DMS114 treated with DMSO at 0.1 percent for 48 hours (cell line): ENCODE measurements at regions not wholly inside any gene's neighbourhood (a gene's known extent, or its start where the extent isn't known, plus 50 kb on each side); places are given as distances from the start of the nearest gene placed in this dataset.

Source experiments
- DNase-seq: peaks from one replicate; lab custom pipeline; 2025; ENCODE audit not compliant: unreplicated experiment; lab: John Stamatoyannopoulos, UW

DNA sequence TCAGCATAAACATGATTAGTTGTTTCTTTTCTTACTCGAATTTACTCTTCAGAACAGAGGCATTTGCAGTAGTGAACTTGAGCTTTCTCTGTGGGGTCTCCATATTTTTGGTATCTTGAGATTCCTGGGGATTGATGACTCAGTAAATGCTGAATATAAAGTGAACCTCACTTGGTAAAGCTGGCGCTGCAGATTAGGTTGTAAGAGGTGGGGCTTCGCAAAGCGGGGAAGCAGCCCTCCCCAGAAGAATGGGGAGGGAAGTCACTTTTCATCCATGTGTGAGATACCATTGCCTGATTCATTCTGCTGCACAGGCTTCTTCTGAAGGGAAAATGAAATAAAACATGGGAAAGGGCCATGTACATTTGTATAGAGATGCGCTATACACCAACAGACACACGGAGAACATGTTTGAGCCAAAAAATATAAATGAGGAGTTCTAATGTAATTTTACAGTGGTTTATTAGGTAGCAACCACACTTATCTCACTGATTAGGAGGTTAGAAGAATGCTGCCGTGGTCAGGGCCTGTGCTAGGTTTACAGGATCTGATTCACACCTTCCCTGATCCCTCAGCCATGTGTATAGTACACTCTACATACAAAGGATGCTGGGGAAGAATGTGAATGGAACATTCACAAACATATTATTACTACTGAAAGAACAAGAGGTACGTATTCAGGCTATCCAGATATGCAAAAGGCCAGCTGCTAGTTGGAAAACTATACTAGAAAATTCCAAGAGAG, 63.5 kb downstream of the DNTTIP2 start:
- no peak for DNase-seq

DNA sequence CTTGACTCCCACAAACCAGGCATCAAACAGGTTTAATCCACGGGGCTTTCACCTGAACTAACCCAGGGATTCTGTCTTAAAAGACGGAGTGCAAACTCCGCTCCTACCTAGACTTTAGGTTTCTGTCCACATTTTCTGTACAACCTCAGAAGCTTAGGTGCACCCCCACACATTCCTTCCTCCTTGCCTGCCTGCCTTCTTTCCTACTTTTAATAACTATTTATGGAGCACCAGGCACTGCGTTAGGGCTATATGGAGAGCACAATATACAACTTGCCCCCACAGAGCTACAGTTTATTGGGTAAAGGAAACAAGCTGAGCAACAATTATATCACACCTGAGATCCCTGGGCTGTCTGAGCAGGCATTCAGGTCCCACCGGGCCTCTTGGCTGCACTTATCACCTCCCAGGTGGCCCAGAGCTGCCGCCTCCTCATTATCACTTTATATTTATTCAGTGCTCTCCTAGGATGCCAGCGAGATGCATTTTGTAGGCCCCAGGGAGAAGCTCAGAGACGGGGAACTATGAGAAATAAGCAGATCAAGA, 64.1 kb downstream of the DNTTIP2 start:
- DNase-seq: no peak

DNA sequence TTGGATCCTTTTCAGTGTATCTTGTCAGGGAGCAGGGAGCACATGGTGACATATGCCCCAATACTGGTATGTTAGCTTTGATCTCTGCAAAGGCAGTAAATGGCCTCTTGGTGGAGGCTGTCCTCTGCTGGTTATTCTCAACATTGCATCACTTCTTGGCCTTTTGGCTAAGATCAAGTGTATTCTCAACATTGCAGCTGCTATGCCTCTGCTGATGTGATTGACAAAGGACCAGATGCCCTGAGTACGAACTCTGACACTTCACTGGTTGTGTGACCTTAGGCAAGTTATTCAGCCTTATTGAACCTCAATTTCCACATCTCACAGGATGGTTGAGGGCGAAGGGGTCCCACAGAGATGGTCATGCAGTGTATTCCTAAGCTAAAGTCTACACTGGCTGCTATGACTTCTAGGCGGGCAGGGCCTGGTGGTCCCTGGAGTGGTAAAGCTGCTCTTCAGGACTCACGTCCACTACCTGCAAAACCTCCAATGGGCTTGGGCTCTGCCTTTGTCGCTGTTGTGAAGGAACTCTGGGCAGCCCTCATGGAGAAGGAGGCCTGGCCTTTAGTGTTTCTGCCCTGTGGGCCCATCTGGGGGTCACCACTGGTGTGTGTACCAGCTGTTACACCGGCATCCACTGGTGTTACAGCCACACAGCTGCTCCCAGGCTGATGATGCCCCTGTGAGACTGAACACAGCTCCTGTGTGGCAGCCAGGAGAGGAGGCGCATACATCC, 64.8 kb downstream of the DNTTIP2 start:
- peak; percentile 62 for DNase-seq

DNA sequence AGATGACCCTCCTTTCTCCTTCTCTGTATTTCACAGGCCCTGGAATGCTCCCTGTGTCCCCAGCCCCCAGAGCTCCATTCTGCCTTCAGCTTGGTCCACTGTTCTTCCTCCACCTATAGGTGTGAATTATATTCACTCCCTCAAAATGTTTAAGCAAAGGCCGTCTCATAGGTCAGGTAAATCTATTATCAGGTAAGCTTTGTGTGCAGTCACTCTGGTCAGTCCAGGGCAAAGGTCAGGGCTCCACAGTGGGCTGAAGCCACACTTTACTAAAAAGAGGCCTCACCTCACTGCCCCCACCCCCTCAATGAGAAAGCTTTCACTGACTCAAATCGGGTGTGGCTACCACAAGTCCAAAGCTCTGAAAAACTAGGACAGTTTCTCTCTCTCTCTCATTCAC, 65.9 kb downstream of the DNTTIP2 start:
- no peak for DNase-seq

DNA sequence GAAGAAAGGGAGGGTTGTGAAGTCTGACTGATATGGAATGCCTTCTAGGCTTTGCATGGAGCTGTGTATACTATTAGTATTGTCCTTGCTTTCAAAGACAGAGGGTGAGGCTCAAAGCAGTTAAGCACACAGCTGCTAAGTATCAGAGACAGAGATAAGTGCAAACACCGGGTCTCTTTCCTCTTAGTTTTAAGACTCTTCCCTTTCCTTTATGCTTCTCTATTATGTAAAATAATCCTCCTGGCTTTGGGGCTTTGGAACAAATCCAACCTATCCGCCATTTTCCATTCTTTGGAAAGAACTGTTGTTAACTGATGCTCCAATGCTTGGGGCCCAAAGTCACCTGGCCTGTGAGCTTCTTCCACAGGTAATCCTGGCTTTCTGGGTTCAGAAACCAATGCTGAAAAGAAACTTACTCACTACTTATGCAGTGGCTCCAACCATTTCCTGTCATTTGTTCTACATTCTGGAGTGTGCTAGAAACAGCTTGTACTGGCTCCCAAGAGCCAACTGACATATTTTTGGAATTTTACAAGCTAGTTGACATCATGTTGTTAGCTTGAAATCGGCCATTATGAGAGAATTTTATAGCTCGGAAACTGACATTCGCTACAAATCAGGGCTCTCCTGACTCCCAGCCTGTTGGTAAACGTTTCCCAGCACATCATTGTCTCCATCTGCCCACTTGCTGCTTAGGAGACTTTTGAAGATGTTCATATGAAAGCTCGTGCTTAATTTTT, 67.5 kb downstream of the DNTTIP2 start:
- no peak for DNase-seq

DNA sequence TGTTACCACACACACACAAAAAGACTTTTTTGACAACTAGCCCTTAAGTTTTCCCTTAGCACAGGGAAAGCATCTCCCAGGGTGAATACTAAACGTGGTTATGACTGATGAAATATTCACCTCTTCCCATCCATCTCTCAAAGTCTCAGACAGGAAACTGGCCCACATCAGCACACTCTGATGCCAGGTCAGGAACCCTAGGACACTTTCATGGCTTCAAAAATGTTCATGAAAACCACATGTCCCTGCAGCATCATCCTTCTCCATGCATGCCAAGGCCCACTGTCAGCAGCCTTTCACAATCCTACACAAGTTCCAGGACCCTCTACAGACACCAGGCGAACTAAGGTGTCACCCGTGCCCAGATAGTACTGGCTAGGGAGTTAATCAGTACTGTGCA, 68.7 kb downstream of the DNTTIP2 start:
- no peak for DNase-seq

DNA sequence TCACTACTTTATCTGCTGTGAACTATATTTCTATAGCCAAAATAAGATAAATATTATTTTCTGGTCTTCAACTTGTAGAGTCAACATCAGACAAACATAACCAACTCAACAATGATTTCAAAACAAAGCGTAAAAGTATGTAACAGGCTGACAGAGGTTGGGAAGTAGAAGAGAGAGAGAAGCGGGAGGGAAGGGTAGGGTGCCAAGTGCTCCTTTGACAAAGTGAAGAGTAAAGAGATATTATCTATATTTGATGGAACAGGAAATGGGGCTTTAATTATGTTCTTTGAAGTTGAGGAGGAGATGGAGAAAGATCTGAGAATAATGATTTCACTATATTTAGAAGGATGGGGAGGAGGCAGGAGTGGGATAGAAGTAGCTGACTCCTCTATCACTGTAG, 70.1 kb downstream of the DNTTIP2 start:
- DNase-seq: no peak

DNA sequence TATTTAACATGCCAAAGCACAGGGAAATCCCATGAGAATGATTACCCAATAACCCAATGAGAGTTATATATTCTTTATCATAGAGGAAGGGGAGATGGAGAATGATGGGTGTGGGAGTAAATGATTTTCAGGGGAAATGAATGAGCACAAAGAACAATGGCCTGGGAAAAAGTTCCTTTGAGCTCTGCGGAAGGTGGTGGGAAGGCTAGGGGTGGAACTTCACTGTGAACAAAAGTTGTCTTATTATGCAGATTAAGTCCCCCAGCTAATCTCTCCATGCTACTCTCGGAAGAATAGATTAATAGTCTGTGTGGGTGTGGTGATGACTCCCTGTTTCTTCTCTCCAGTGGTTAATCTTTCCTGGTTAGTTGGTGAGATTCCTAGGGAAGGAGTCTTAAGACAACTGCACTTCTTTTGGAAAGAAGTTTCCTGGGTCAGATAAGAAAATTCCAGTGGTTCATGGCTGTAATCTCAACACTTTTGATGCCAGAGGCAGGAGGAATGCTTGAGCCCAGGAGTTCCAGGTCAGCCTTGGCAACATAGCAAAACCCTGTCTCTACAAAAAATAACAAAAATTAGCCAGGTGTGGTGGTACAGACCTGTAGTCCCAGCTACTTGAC, 71.6 kb downstream of the DNTTIP2 start:
- DNase-seq: no peak

DNA sequence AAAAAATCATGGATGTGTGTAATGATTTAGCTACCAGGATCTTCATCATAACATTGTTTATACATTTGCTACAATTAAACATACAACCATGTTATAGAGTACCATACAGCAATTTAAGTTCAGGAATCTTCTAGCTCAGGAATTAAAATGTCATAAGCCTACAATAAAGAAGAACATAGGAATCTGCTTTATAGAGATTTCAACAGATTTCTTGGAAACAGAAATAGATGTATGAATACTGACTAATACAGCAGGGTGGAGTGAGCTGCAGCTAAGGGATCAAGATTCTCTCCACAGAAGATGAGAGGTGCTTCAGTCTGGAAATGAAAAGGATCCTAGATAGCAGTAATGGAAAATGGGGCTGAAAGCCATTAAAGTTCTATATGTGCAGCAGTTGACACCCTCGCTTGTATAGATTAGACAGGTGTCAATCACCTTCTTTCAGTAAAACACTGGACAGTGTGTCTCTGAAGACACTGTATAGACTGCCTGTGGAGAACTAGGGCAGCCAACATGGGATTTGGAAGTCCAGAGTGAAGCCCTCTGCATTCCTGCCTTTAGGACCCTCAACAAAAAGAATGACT, 73.9 kb downstream of the DNTTIP2 start:
- DNase-seq: no peak

DNA sequence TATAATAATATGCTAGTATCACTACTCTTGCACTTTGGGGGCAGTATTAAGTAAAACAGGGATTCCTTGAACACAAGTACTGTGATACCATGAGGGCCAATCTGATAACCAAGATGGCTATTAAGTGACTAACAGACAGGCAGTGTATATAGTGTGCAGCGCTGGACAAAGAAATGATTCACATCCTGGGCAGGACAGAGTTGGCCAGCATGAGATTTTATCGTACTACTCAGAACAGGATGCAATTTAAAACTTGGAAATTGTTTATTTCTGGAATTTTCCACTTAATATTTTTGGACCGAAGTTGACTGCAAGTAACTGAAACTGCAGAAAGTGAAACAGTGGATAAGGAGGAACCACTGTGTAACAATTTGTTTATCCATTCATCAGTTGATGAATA, 74.6 kb downstream of the DNTTIP2 start:
- DNase-seq: no peak

DNA sequence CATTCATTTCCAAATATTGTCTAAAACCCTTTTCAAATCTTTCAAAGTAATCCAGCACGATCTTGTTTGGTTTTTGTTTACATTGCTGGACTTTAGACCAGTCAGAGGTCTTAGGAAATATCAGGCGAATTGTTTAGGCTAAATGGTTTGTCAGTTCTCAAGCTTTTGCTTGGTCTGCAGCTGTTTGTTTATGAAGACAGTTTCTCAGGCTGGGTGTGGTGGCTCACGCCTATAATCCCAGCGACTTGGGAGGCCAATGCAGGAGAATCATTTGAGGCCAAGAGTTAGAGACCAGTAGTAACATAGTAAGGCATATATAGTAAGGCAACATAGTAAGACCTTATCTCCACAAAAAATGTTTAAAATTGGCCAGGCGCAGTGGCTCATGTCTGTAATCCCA, 77.5 kb downstream of the DNTTIP2 start:
- DNase-seq: no peak

DNA sequence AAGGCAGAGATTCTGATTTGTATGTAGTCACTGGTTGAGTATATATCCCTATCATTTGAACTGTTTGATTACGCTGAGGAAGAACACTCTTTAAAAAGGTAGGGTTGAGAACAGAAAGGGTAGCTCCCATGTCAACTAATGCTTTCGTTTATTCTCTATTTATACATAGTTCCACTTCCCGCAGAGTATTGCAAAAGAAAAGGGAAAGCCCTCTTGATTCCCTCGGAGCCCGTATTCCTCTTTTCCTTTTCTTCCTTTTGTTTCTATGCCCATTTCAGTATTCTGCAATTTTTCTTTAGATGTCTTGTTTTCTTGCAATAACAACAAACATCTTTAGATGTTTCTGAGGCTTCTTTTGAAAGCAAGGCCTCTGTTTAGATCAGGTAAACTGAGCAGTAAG, 78.2 kb downstream of the DNTTIP2 start:
- DNase-seq: no peak

DNA sequence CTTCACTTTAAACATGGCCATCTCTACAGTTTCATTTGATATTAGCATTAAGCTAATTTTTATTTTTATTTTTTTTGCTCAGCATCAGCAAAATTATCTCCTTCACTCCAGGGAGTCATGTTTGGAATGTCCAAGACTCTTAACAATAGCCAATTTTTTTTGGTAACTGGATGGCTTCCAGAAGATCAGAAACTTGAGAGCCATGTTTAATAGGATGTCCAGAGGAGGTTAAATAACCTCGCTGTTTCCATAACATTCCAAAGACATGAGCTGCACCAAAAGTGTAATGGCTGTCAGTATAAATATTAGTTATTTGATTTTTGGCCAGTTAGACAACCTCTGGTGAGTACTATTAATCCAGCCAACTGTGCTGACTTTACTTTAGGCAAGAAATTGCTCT, 80.7 kb downstream of the DNTTIP2 start:
- no peak for DNase-seq

DNA sequence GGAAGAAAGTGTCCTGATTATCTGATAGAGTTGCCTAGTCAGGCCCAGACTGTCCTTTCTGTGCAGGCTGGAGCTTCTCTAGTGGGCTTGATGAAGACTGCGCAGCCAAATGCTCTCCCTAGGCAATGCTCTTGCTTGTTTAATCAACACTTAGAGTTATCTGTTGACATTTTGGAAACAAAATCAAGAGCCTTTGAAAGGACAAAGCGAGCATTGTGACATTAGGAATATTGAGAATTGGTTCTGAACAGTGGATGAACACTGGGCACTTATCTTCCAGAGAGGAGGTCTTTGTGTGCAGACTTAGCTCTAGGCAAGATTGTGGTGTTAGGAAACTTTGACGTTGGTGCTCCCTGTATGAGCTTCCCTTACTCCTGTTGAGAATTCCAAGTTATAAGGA, 94.5 kb downstream of the DNTTIP2 start:
- no peak for DNase-seq

DNA sequence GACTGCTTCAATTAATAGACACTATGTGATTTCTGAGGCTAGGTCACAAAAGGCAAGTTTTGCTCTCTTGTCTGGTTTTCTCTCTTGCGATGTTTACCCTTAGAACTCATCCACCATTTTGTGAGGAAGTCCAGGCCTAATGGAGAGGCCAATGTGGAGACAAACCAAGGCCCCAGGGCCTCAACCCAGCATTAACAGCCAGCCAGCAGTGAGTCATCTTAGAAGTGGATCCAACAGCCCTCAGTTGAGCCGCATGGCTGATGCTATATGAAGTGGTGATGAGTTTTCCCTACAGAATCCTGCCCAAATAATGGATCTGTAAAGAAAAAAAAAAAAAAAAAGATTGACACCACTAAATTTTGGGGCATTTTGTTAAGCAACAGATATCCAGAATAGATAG, 95.1 kb downstream of the DNTTIP2 start:
- DNase-seq: no peak

DNA sequence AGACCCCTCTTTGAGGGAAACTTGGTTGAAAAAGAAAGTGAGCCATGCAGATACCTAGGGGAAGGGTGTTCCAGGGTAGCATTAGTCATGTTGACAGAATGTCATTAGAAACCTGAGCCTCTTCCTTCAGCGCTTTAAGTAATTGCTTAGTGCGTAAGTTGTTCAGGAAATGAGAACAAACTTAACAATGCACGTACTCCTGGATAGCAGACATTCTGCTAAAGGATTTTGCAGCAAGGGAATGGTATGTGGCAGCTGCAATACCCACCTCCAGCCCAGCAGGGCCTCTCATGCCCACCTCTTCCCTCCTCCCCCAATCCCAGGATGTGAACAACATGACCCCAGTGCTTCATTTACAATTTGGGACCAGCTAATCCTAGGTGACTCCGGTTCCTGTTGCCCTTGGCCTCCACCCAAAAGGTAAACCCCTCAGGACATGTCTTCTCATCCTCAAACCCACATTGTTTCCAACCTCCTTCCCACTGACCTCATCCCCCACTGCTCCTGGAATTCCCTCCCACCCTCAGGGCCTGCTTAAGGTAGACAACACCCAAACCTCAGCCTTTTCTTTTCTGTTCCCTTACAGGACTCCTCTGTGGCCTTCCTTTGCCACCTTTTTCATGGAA, 98.0 kb upstream of the BCAR3 start:
- DNase-seq: no peak

DNA sequence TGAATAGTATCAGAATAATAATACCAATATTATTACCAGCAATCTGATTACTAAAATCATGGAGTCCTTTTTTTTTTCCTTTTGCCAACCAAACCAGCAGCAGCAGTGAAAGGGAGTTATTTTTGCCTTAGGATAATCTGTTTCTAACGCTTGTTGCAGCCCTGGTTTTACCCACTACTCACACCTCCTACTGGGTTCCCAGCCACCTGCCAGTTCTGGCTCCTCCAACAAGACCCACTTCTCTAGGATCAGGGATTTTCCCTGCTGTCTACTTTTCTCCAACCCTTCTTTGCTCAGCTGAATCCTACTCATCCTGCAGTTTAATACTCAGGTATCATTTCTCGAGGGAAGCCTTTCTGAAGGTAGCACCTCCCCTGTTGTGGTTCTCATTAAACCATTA, 96.8 kb upstream of the BCAR3 start:
- no peak for DNase-seq

DNA sequence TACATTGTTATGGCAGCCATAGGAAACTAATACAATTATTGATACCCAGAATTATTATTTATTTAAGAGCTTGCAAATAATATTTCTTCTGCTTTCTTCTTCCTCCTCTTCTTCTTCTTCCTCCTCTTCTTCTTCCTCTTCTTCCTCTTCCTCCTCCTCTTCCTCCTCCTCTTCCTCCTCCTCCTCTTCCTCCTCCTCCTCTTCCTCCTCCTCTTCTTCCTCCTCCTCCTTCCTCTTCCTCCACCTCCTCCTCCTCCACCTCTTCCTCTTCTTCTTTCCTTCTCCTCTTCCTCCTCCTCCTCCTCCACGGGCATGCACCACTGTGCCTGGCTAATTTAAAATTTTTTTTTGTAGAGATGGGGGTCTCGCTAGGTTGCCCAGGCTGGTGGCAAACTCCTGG, 95.6 kb upstream of the BCAR3 start:
- DNase-seq: no peak

DNA sequence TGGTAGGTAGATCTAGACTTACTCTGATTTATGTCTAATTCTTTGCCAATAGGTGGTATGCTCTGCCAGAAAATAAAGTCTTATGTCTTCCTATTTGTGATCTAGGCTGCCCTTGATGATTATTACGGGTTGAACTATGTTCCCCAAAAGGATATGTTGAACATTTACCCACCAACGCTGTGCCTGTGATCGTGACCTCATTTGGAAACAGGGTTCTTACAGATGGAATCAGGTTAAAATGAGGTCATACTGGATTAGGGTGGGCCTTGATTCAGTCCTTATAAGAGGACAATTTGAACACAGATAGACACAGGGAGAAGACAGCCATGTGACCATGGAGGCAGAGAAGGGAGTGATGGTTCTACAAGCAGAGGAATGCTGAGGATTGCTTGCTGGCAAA, 95.1 kb upstream of the BCAR3 start:
- DNase-seq: no peak

DNA sequence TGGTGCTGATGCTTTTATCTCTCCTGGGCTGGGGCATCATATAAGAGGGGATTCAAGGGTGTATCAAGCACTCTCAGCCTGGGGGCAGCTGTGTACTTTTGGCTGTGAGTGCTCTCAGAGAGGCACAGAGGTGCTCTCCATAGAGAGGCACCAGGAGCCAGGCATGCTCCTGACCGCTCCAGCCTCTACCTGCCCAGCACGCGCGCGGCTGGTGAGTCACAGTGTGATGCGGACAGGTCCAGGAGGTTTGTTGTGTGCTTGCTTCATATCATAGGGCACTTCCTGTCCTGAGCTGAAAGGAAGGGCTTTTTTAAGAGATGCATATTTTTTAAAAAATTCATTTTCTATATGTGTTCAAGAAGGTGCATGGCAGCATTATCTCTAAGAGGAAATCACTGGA, 93.6 kb upstream of the BCAR3 start:
- no peak for DNase-seq

DNA sequence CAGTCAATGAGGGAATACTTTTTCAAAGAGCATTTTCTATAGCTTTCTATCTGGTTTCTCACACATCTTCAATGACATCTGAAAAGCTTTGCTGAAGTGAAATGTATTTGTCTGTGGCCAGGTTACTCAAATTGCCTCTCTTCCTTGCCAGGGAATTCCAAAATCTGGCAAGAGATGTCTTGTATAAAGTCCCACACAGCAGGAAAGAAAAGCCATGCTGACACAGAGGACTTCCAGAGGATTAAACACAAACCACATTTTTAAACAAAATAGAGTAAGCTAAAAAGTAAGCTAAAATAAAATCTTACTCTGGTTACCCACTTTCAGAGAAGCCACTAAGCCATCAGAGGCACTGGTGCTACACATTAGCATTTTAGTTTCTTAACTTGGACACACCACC, 93.1 kb upstream of the BCAR3 start:
- no peak for DNase-seq
